ENCODE measurements at regions not wholly inside any gene's neighbourhood (a gene's known extent, or its start where the extent isn't known, plus 50 kb on each side); places are given as distances from the start of the nearest gene placed in this dataset.
A peak's percentile ranks its signal among the peaks of the same experiment; 100 is the strongest.

GRCh38 chr12:13390381-13390861 is 193.9 kb downstream of the EMP1 start:
- ATAC-seq (peak; percentile 98), DNase-seq (ENCODE audit: low read depth in 1 of 2, low spot score in 1 of 2) (peak; percentile 76 to 88), FAIRE-seq (no peak)
- Histone ChIP-seq H3K4me3 (no peak overlapping the region), H3K9me3 (no peaks in the 10 kb centered on the region), H3K27ac (peak overlapping the region; percentile 28 to 70; a peak in 5 of 6 replicates), H3K4me2 (peak overlapping the region; percentile 58), H3K4me1 (peaks cover 20% of the 10 kb centered on the region)
- CTCF ChIA-PET = interaction anchor here (0.9 to 1.0 kb wide), 2 partner anchors 112 to 134 kb away, joined by 3 to 4 read pairs; no protein-coding TSS in a partner anchor
- TF ChIP-seq EP300 (IDR thresholded peaks at IDR 0.05) (0 out of 5 replicates have a peak, but pooled peaks of 1 of the 2 experiments have one; percentile 26), CTCF (IDR thresholded peaks at IDR 0.05) (no peak), E2F6 (IDR thresholded peaks at IDR 0.05; ENCODE audit: borderline replicate concordance, low read depth) (no peak), JUN (IDR thresholded peaks at IDR 0.05) (no peak; a peak in 2 of 5 replicates), HOXB5 (CRISPR knock-in tag; IDR thresholded peaks at IDR 0.05) (no peak), GATA3 (IDR thresholded peaks at IDR 0.05; ENCODE audit: borderline replicate concordance) (peak; percentile 51; the same call in 1 of the 2 replicates), CEBPB (IDR thresholded peaks at IDR 0.05) (peak in 1 of 2 experiments; percentile 52; a peak in 1 of 4 replicates), PBX3 (IDR thresholded peaks at IDR 0.05) (no peak), POLR2A (IDR thresholded peaks at IDR 0.05; ENCODE audit: low read length) (no peak), SMC3 (IDR thresholded peaks at IDR 0.05) (0 out of 3 replicates have a peak, but pooled peaks have one; percentile 11), MAX (IDR thresholded peaks at IDR 0.05) (no peak; the same call in 1 of the 2 replicates), FOXS1 (CRISPR knock-in tag; IDR thresholded peaks at IDR 0.05) (no peak), NPAS2 (CRISPR knock-in tag; IDR thresholded peaks at IDR 0.05; ENCODE audit: borderline replicate concordance) (no peak), CHD2 (IDR thresholded peaks at IDR 0.05; ENCODE audit: low read length, partially characterized antibody) (no peak), MAFK (IDR thresholded peaks at IDR 0.05; ENCODE audit: partially characterized antibody) (peak; percentile 72), MYC (IDR thresholded peaks at IDR 0.05; ENCODE audit: borderline replicate concordance, low read length) (no peak), ELK1 (IDR thresholded peaks at IDR 0.05; ENCODE audit: low read depth, low read length) (no peak), ZSCAN20 (CRISPR knock-in tag; IDR thresholded peaks at IDR 0.05) (no peak), TFCP2L1 (CRISPR knock-in tag; IDR thresholded peaks at IDR 0.05) (no peak), RFX5 (IDR thresholded peaks at IDR 0.05) (no peak), TP53 (CRISPR knock-in tag; IDR thresholded peaks at IDR 0.05) (no peak), ESRRA (IDR thresholded peaks at IDR 0.05; ENCODE audit: borderline replicate concordance, low read length) (no peak), ZC3H11A (IDR thresholded peaks at IDR 0.05) (no peak), NR3C1 (IDR thresholded peaks at IDR 0.05) (no peak), KDM5A (IDR thresholded peaks at IDR 0.05) (no peak), PHF8 (IDR thresholded peaks at IDR 0.05; ENCODE audit: borderline replicate concordance, low read depth) (no peak), FOSL2 (IDR thresholded peaks at IDR 0.05) (no peak), FOSL2 (CRISPR knock-in tag; IDR thresholded peaks at IDR 0.05) (peak; percentile 35), JUNB (IDR thresholded peaks at IDR 0.05) (peak; percentile 53; the same call in 1 of the 2 replicates)
- POLR2A ChIA-PET = no interaction called here
- 2% methylated on average over 10 of the region's 10 CpGs for WGBS (ENCODE audit: missing lambda C conversion rate)

Measured in A549 (cell line).